ENCODE measurements at regions not wholly inside any gene's neighbourhood (a gene's known extent, or its start where the extent isn't known, plus 50 kb on each side); places are given as distances from the start of the nearest gene placed in this dataset.
"Not testable (repeated sequence)": the region's sequence is repeated elsewhere in the genome, so short reads cannot be mapped to it uniquely, and the experiment has no call there.

- H2AFZ ChIP-seq (ENCODE audit: low read depth, low read length), result no peak overlapping the region
- no peaks in the 10 kb centered on the region for H3K36me3 ChIP-seq (ENCODE audit: insufficient read depth, low read length)
- TF ChIP-seq EZH2 (IDR thresholded peaks at IDR 0.05; ENCODE audit: borderline replicate concordance, low read depth, low read length, severe bottlenecking) (no peak), CTCF (IDR thresholded peaks at IDR 0.05; ENCODE audit: borderline replicate concordance, extremely low read depth, low read length, poor library complexity, severe bottlenecking) (no peak)
- no peak overlapping the region for H3K4me2 ChIP-seq (ENCODE audit: insufficient read depth, low read length)
- no peaks in the 10 kb centered on the region for H3K79me2 ChIP-seq (ENCODE audit: insufficient read depth, low read length)
- no peaks in the 10 kb centered on the region for H3K27me3 ChIP-seq (ENCODE audit: insufficient read depth, low read length, poor library complexity)
- H3K9me3 ChIP-seq (ENCODE audit: insufficient read depth, low read length, severe bottlenecking), result peaks cover 3% of the 10 kb centered on the region
- H3K9ac ChIP-seq (ENCODE audit: low read depth, low read length), result no peak overlapping the region
- no peaks in the 10 kb centered on the region for H3K4me1 ChIP-seq (ENCODE audit: insufficient read depth, low read length)
- no peak overlapping the region for H3K4me3 ChIP-seq (ENCODE audit: low read depth in 1 of 2, low read length in 2 of 2)
- no peak overlapping the region for H3K27ac ChIP-seq (ENCODE audit: low read length)
- no peak for DNase-seq
- H4K20me1 ChIP-seq (ENCODE audit: insufficient read depth, low read length), result no peaks in the 10 kb centered on the region
- no peak for ATAC-seq (ENCODE audit: insufficient read depth, low read depth)
These were observed 321.2 kb downstream of the ZNF479 start for GRCh38 chr7:56811081-56811480.

GRCh38 chr7:56810466-56810865, 321.8 kb downstream of the ZNF479 start:
- Histone ChIP-seq H3K9me3 (ENCODE audit: insufficient read depth, low read length, severe bottlenecking) (peaks cover 3% of the 10 kb centered on the region), H2AFZ (ENCODE audit: low read depth, low read length) (no peak overlapping the region), H3K36me3 (ENCODE audit: insufficient read depth, low read length) (no peaks in the 10 kb centered on the region), H3K79me2 (ENCODE audit: insufficient read depth, low read length) (no peaks in the 10 kb centered on the region), H3K4me2 (ENCODE audit: insufficient read depth, low read length) (no peak overlapping the region), H3K9ac (ENCODE audit: low read depth, low read length) (no peak overlapping the region), H3K27me3 (ENCODE audit: insufficient read depth, low read length, poor library complexity) (no peaks in the 10 kb centered on the region), H3K4me1 (ENCODE audit: insufficient read depth, low read length) (no peaks in the 10 kb centered on the region), H4K20me1 (ENCODE audit: insufficient read depth, low read length) (no peaks in the 10 kb centered on the region), H3K27ac (ENCODE audit: low read length) (no peak overlapping the region), H3K4me3 (ENCODE audit: low read depth in 1 of 2, low read length in 2 of 2) (no peak overlapping the region)
- no peak for DNase-seq
- TF ChIP-seq CTCF (IDR thresholded peaks at IDR 0.05; ENCODE audit: borderline replicate concordance, extremely low read depth, low read length, poor library complexity, severe bottlenecking) (no peak), EZH2 (IDR thresholded peaks at IDR 0.05; ENCODE audit: borderline replicate concordance, low read depth, low read length, severe bottlenecking) (no peak)
- no peak for ATAC-seq (ENCODE audit: insufficient read depth, low read depth)

GRCh38 chr7:56809734-56810133, 322.5 kb downstream of the ZNF479 start:
- H3K4me1 ChIP-seq (ENCODE audit: insufficient read depth, low read length); H3K4me2 ChIP-seq (ENCODE audit: insufficient read depth, low read length); H3K9me3 ChIP-seq (ENCODE audit: insufficient read depth, low read length, severe bottlenecking); H4K20me1 ChIP-seq (ENCODE audit: insufficient read depth, low read length); DNase-seq; H2AFZ ChIP-seq (ENCODE audit: low read depth, low read length); H3K79me2 ChIP-seq (ENCODE audit: insufficient read depth, low read length); ATAC-seq (ENCODE audit: insufficient read depth, low read depth); H3K4me3 ChIP-seq (ENCODE audit: low read depth in 1 of 2, low read length in 2 of 2); H3K36me3 ChIP-seq (ENCODE audit: insufficient read depth, low read length); H3K27me3 ChIP-seq (ENCODE audit: insufficient read depth, low read length, poor library complexity); H3K9ac ChIP-seq (ENCODE audit: low read depth, low read length); H3K27ac ChIP-seq (ENCODE audit: low read length): not testable (repeated sequence)

DNA sequence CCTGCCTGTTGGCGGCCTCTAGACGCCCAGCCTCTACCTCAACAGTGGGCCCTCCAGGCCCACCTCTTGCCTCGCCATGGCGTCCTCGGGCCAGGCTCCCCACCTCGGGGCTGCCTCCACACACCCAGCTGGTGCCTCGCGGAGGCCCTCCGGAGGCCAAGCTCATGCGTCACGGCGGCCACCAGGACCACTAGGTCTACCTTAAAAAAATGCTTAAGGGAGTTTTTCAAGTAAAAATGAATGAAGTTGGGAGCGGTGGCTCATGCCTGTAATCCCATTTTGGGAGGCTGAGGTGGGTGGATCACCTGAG, 327.5 kb downstream of the ZNF479 start:
- not testable (repeated sequence) for H3K9ac ChIP-seq (ENCODE audit: low read depth, low read length); H3K9me3 ChIP-seq (ENCODE audit: insufficient read depth, low read length, severe bottlenecking); DNase-seq; H4K20me1 ChIP-seq (ENCODE audit: insufficient read depth, low read length); H3K4me3 ChIP-seq (ENCODE audit: low read depth in 1 of 2, low read length in 2 of 2); H3K36me3 ChIP-seq (ENCODE audit: insufficient read depth, low read length); ATAC-seq (ENCODE audit: insufficient read depth, low read depth); H3K27ac ChIP-seq (ENCODE audit: low read length); H2AFZ ChIP-seq (ENCODE audit: low read depth, low read length); H3K79me2 ChIP-seq (ENCODE audit: insufficient read depth, low read length); H3K4me2 ChIP-seq (ENCODE audit: insufficient read depth, low read length); H3K4me1 ChIP-seq (ENCODE audit: insufficient read depth, low read length); H3K27me3 ChIP-seq (ENCODE audit: insufficient read depth, low read length, poor library complexity)

GRCh38 chr7:56803965-56804754, 328.1 kb downstream of the ZNF479 start:
- H2AFZ ChIP-seq (ENCODE audit: low read depth, low read length); DNase-seq; ATAC-seq (ENCODE audit: insufficient read depth, low read depth); H3K9ac ChIP-seq (ENCODE audit: low read depth, low read length); H4K20me1 ChIP-seq (ENCODE audit: insufficient read depth, low read length); H3K4me3 ChIP-seq (ENCODE audit: low read depth in 1 of 2, low read length in 2 of 2); H3K36me3 ChIP-seq (ENCODE audit: insufficient read depth, low read length); H3K4me1 ChIP-seq (ENCODE audit: insufficient read depth, low read length); H3K79me2 ChIP-seq (ENCODE audit: insufficient read depth, low read length); H3K9me3 ChIP-seq (ENCODE audit: insufficient read depth, low read length, severe bottlenecking); H3K27me3 ChIP-seq (ENCODE audit: insufficient read depth, low read length, poor library complexity); H3K4me2 ChIP-seq (ENCODE audit: insufficient read depth, low read length); H3K27ac ChIP-seq (ENCODE audit: low read length): not testable (repeated sequence)

GRCh38 chr7:56803336-56803735, 328.9 kb downstream of the ZNF479 start:
- not testable (repeated sequence) for H4K20me1 ChIP-seq (ENCODE audit: insufficient read depth, low read length); H3K27ac ChIP-seq (ENCODE audit: low read length); H3K9me3 ChIP-seq (ENCODE audit: insufficient read depth, low read length, severe bottlenecking); DNase-seq; H3K79me2 ChIP-seq (ENCODE audit: insufficient read depth, low read length); H3K4me2 ChIP-seq (ENCODE audit: insufficient read depth, low read length); H3K9ac ChIP-seq (ENCODE audit: low read depth, low read length); H3K4me1 ChIP-seq (ENCODE audit: insufficient read depth, low read length); H3K27me3 ChIP-seq (ENCODE audit: insufficient read depth, low read length, poor library complexity); H3K4me3 ChIP-seq (ENCODE audit: low read depth in 1 of 2, low read length in 2 of 2); H3K36me3 ChIP-seq (ENCODE audit: insufficient read depth, low read length); H2AFZ ChIP-seq (ENCODE audit: low read depth, low read length)
- 0 out of 3 replicates have a peak, but pooled peaks have one; percentile 17 for ATAC-seq (ENCODE audit: insufficient read depth, low read depth)

All from DND-41 (cell line).